ENCODE measurements at regions not wholly inside any gene's neighbourhood (a gene's known extent, or its start where the extent isn't known, plus 50 kb on each side); places are given as distances from the start of the nearest gene placed in this dataset.

- TF ChIP-seq YY1 (IDR thresholded peaks at IDR 0.05; ENCODE audit: low read depth, low read length), result no peak
- no peak for TF ChIP-seq NANOG (IDR thresholded peaks at IDR 0.05; ENCODE audit: insufficient read depth, low read depth, low read length, poor library complexity, severe bottlenecking)
- TF ChIP-seq SUZ12 (IDR thresholded peaks at IDR 0.05; ENCODE audit: low read length), result no peak
- TF ChIP-seq SIRT6 (IDR thresholded peaks at IDR 0.05; ENCODE audit: low read length), result no peak
- TF ChIP-seq MAX (IDR thresholded peaks at IDR 0.05), result no peak
- TF ChIP-seq JUN (IDR thresholded peaks at IDR 0.05; ENCODE audit: low read depth, low read length), result no peak
- TF ChIP-seq CHD1 (IDR thresholded peaks at IDR 0.05; ENCODE audit: low read depth, low read length), result no peak
Observed at GRCh38 chr6:119557239-119557638, 207.7 kb upstream of the MAN1A1 start (continued).
